Ishikawa (cell line): ENCODE measurements at regions not wholly inside any gene's neighbourhood (a gene's known extent, or its start where the extent isn't known, plus 50 kb on each side); places are given as distances from the start of the nearest gene placed in this dataset.

ENCODE experiments used
- CEBPB ChIP-seq: IDR thresholded peaks from 2 replicates; pipeline ENCODE4 v1.6.1; 2012
- CREB1 ChIP-seq: IDR thresholded peaks from 2 replicates; pipeline ENCODE4 v1.6.1; 2012; ENCODE audit warnings: low read depth
- EGR1 ChIP-seq: IDR thresholded peaks from 2 replicates; pipeline ENCODE4 v1.6.1; 2012
- EP300 ChIP-seq: IDR thresholded peaks from 2 replicates; pipeline ENCODE4 v1.6.1; 2012; ENCODE audit warnings: borderline replicate concordance
- FOXM1 ChIP-seq: IDR thresholded peaks from 2 replicates; pipeline ENCODE4 v1.6.1; 2012; ENCODE audit warnings: low read depth, borderline replicate concordance
- NFIC ChIP-seq: IDR thresholded peaks from 2 replicates; pipeline ENCODE4 v1.6.1; 2012
- RAD21 ChIP-seq: IDR thresholded peaks from 2 replicates; pipeline ENCODE4 v1.6.1; 2012; ENCODE audit warnings: low read depth
- TAF1 ChIP-seq: IDR thresholded peaks from 2 replicates; pipeline ENCODE4 v1.6.1; 2012; ENCODE audit warnings: low read depth, mild to moderate bottlenecking
- TCF12 ChIP-seq: IDR thresholded peaks from 2 replicates; pipeline ENCODE4 v1.6.1; 2012; ENCODE audit warnings: low read depth
- TEAD4 ChIP-seq: IDR thresholded peaks from 2 replicates; pipeline ENCODE4 v1.6.1; 2012
- YY1 ChIP-seq: IDR thresholded peaks from 2 replicates; pipeline ENCODE4 v1.6.1; 2012; ENCODE audit warnings: low read depth
- ZBTB7A ChIP-seq: IDR thresholded peaks from 2 replicates; pipeline ENCODE4 v1.6.1; 2012; ENCODE audit warnings: low read depth
- TF ChIP-seq, protein P1 (sequence below): IDR thresholded peaks from 2 replicates; pipeline ENCODE4 v1.6.1; 2012; ENCODE audit warnings: low read depth, mild to moderate bottlenecking
- TF ChIP-seq, protein P2 (sequence below): IDR thresholded peaks from 2 replicates; pipeline ENCODE4 v1.6.1; 2012
- TF ChIP-seq, protein P3 (sequence below): IDR thresholded peaks from 2 replicates; pipeline ENCODE4 v1.6.1; 2012

DNA sequence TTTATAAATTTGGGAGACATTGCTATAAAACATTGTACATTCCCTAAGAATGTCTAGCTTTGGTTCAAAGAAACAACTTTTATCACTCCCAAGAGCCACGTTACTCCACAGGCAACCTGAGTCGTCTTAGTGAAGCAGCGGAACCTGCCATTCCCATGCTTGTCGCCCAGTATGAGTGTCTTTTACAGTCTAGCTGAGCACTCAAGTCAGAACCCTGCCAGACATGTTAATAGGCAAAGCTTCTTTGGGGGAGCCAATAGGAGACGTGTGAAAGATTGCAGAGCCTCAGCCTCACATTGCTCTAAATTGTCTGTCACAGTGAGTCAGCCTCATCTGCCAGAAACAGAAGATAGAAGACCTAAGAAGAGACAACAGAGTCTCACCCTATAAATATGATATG is 541.6 kb upstream of the FLRT2 start:
- TF ChIP-seq, protein P1, sequence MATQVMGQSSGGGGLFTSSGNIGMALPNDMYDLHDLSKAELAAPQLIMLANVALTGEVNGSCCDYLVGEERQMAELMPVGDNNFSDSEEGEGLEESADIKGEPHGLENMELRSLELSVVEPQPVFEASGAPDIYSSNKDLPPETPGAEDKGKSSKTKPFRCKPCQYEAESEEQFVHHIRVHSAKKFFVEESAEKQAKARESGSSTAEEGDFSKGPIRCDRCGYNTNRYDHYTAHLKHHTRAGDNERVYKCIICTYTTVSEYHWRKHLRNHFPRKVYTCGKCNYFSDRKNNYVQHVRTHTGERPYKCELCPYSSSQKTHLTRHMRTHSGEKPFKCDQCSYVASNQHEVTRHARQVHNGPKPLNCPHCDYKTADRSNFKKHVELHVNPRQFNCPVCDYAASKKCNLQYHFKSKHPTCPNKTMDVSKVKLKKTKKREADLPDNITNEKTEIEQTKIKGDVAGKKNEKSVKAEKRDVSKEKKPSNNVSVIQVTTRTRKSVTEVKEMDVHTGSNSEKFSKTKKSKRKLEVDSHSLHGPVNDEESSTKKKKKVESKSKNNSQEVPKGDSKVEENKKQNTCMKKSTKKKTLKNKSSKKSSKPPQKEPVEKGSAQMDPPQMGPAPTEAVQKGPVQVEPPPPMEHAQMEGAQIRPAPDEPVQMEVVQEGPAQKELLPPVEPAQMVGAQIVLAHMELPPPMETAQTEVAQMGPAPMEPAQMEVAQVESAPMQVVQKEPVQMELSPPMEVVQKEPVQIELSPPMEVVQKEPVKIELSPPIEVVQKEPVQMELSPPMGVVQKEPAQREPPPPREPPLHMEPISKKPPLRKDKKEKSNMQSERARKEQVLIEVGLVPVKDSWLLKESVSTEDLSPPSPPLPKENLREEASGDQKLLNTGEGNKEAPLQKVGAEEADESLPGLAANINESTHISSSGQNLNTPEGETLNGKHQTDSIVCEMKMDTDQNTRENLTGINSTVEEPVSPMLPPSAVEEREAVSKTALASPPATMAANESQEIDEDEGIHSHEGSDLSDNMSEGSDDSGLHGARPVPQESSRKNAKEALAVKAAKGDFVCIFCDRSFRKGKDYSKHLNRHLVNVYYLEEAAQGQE: no peak
- no peak for TF ChIP-seq CEBPB
- TF ChIP-seq, protein P2, sequence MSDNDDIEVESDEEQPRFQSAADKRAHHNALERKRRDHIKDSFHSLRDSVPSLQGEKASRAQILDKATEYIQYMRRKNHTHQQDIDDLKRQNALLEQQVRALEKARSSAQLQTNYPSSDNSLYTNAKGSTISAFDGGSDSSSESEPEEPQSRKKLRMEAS: no peak
- TF ChIP-seq RAD21: no peak
- TF ChIP-seq, protein P3, sequence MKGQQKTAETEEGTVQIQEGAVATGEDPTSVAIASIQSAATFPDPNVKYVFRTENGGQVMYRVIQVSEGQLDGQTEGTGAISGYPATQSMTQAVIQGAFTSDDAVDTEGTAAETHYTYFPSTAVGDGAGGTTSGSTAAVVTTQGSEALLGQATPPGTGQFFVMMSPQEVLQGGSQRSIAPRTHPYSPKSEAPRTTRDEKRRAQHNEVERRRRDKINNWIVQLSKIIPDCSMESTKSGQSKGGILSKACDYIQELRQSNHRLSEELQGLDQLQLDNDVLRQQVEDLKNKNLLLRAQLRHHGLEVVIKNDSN: no peak
- no peak for TF ChIP-seq EP300
- no peak for TF ChIP-seq EGR1
- TF ChIP-seq CREB1: no peak
- TF ChIP-seq NFIC: no peak
- no peak for TF ChIP-seq TAF1
- TF ChIP-seq TCF12: no peak
- TF ChIP-seq YY1: no peak
- TF ChIP-seq ZBTB7A: no peak
- no peak for TF ChIP-seq TEAD4
- no peak for TF ChIP-seq FOXM1

DNA sequence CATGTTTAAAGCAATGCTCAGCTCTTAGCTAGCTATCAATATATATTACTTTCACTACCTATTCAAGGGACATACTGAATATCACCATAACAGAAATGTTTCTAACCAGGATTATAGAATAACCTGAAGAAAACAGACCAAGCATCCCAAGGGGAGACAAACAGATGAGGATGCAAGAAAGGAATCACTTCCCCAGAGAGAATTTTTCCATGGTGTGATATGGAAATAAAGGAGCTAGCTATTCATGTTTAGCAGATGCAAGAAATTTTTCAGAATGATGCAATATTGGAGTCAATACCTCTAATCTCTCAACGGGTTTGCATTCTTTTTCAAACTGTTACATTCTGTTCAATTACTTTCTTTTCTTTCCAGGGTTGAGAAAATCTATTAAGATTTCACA is 538.9 kb upstream of the FLRT2 start:
- TF ChIP-seq TCF12 (no peak), RAD21 (no peak), ZBTB7A (no peak), EGR1 (no peak)
- TF ChIP-seq, protein P3: no peak

DNA sequence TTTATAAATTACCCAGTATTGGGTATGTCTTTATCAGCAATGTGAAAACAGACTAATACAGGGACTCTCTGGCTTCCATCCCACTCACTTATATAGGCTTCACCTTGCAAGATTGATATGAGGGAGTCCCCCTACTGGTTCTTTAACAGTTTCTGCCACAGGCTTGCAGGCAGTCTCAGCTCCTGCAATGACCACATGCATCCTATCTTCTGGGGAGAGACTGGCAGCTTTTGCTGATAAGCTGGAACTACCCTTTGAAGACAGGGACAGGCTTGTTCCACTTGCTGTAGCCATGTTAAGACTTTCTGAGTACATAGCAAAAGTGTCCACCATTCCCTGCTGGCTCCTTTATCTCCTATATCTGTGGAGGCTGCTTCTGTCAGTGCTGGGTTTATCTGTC is 531.7 kb upstream of the FLRT2 start:
- TF ChIP-seq NFIC: no peak
- no peak for TF ChIP-seq TAF1
- no peak for TF ChIP-seq CEBPB
- TF ChIP-seq, protein P3: no peak
- no peak for TF ChIP-seq TEAD4
- TF ChIP-seq RAD21: no peak
- no peak for TF ChIP-seq YY1
- TF ChIP-seq FOXM1: no peak
- TF ChIP-seq, protein P1: no peak
- no peak for TF ChIP-seq TCF12
- TF ChIP-seq CREB1: no peak
- TF ChIP-seq, protein P2: no peak
- no peak for TF ChIP-seq EP300
- no peak for TF ChIP-seq ZBTB7A
- no peak for TF ChIP-seq EGR1

DNA sequence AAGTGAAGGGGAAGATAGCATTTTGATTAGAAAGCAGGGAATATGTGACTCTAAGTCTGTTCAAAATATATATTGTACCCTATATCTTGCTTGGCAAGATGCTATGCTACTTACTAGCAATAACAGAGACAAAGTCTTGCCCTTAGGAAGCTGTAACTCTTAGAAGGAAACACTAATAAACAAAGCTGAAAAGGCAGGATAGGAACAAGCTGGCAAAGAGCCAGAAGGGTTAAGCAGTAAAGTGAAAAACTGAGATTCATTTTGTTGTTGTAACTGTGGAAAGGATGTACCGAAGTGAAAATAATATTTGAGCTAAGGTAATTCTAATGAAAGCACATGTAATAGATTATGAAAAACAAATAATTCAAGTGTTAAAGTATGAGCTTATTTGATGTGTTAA is 527.1 kb upstream of the FLRT2 start:
- TF ChIP-seq ZBTB7A: no peak
- no peak for TF ChIP-seq CEBPB
- TF ChIP-seq RAD21: no peak
- TF ChIP-seq, protein P3: no peak
- no peak for TF ChIP-seq YY1

DNA sequence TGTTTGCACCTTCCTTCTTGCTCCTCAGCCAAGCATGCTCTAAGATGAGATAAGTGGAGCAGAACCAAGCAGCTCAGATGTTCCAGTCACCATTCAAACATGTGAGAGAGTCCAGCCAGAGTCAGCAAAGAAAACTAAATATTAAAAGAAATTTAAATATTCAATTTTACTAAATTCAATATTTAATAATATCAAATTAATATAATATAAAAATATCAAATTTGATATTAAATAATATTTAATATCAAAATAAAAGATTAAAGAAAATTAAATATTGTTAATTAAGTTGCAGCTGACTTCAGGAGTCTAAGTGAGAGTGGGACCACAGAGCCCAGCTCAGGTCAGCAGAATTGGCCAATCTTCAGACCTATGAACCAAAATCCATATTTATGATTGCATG is 526.1 kb upstream of the FLRT2 start:
- no peak for TF ChIP-seq TAF1

DNA sequence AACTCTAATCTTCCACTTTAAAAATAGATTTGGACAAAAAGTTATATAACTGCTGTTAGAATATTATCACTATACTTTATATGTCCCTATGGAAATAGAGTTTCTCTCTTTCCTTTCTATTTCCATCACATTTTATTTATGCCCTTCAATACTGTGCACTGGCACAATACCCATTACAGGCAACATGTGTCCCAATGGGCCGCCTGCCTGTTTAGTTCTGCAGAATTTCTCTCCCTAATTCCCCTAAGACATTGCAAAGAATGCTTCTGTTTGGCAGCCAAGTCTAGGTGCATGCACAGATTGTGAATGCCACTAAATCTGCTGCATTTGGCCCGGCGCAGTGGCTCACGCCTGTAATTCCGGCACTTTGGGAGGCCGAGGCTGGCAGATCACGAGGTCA is 520.4 kb upstream of the FLRT2 start:
- TF ChIP-seq ZBTB7A (no peak), TAF1 (no peak), CREB1 (no peak), NFIC (no peak), EP300 (no peak), TCF12 (no peak), CEBPB (no peak)
- TF ChIP-seq, protein P1: no peak
- TF ChIP-seq, protein P3: no peak
